22Rv1 (cell line): ENCODE measurements at regions not wholly inside any gene's neighbourhood (a gene's known extent, or its start where the extent isn't known, plus 50 kb on each side); places are given as distances from the start of the nearest gene placed in this dataset.

Experiments used
- H3K27ac ChIP-seq: fragments of 450-650 bp; 2 replicates; pipeline ENCODE4 v1.5.1; 2017
- CTCF ChIP-seq: fragments of 450-650 bp; IDR thresholded peaks from 2 replicates; pipeline ENCODE4 v1.5.1; 2017; ENCODE audit warnings: mild to moderate bottlenecking
- ZFX ChIP-seq: fragments of 450-650 bp; IDR thresholded peaks from 2 replicates; pipeline ENCODE4 v1.6.1; 2017; ENCODE audit warnings: antibody characterized with exemption, borderline replicate concordance

GRCh38 chr12:29940811-29941210, 157.1 kb upstream of the TMTC1 start:
- TF ChIP-seq ZFX (no peak), CTCF (no peak)

GRCh38 chr12:29930503-29930902, 146.8 kb upstream of the TMTC1 start:
- TF ChIP-seq CTCF (no peak), ZFX (no peak)
- H3K27ac ChIP-seq: no peak overlapping the region

More at GRCh38 chr12:29940811-29941210, 157.1 kb upstream of the TMTC1 start:
- H3K27ac ChIP-seq: no peak overlapping the region

- TF ChIP-seq CTCF: no peak
- no peak for TF ChIP-seq ZFX
- no peak overlapping the region for H3K27ac ChIP-seq
Measured at GRCh38 chr12:29929295-29929694, 145.6 kb upstream of the TMTC1 start.

GRCh38 chr12:29921307-29921706, 137.6 kb upstream of the TMTC1 start:
- no peak overlapping the region for H3K27ac ChIP-seq
- TF ChIP-seq ZFX (no peak), CTCF (no peak)

- no peak overlapping the region for H3K27ac ChIP-seq
- TF ChIP-seq CTCF (no peak), ZFX (no peak)
Measured at GRCh38 chr12:29908157-29908556, 124.4 kb upstream of the TMTC1 start.

GRCh38 chr12:29907461-29907860, 123.7 kb upstream of the TMTC1 start:
- TF ChIP-seq ZFX: no peak
- no peak for TF ChIP-seq CTCF
- no peak overlapping the region for H3K27ac ChIP-seq

GRCh38 chr12:29902043-29902442, 118.3 kb upstream of the TMTC1 start:
- H3K27ac ChIP-seq: no peak overlapping the region
- TF ChIP-seq ZFX (no peak), CTCF (no peak)
